Activated CD8-positive, alpha-beta memory T cell treated with anti-CD3 and anti-CD28 coated beads for 36 hours (primary cell): ENCODE measurements at regions not wholly inside any gene's neighbourhood (a gene's known extent, or its start where the extent isn't known, plus 50 kb on each side); places are given as distances from the start of the nearest gene placed in this dataset.
"Not testable (repeated sequence)": the region's sequence is repeated elsewhere in the genome, so short reads cannot be mapped to it uniquely, and the experiment has no call there.

Experiments used
- CTCF ChIA-PET: fragments of 350-600 bp; sonication (Branson Sonifier 250); formaldehyde crosslinking; loops from one replicate; lab custom pipeline; 2021; ENCODE audit warnings: antibody characterized with exemption; lab: Charles Lee
- POLR2A ChIA-PET: fragments of 350-600 bp; sonication (Branson Sonifier 250); formaldehyde crosslinking; loops from one replicate; lab custom pipeline; 2021; ENCODE audit warnings: antibody characterized with exemption; lab: Charles Lee

- CTCF ChIA-PET = no interaction called here
- POLR2A ChIA-PET = no interaction called here
Measured at GRCh38 chr2:82139979-82140611, 1835.5 kb upstream of the LRRTM1 start.

- ChIA-PET POLR2A (no interaction called here), CTCF (interaction anchor here (1.4 kb wide), 1 partner anchor 11 kb away, joined by 5 read pairs; no protein-coding TSS in a partner anchor)
Measured at GRCh38 chr2:82137441-82137840, 1832.9 kb upstream of the LRRTM1 start.

GRCh38 chr2:82128051-82128450, 1823.5 kb upstream of the LRRTM1 start:
- ChIA-PET POLR2A (no interaction called here), CTCF (no interaction called here)

- CTCF ChIA-PET = no interaction called here
- POLR2A ChIA-PET = no interaction called here
Measured at GRCh38 chr2:82124629-82125028, 1820.1 kb upstream of the LRRTM1 start.

GRCh38 chr2:82120654-82121053, 1816.1 kb upstream of the LRRTM1 start:
- POLR2A ChIA-PET = no interaction called here
- CTCF ChIA-PET = no interaction called here

- CTCF ChIA-PET = interaction anchor here (0.6 kb wide), 1 partner anchor 93 kb away, joined by 3 read pairs; no protein-coding TSS in a partner anchor
Measured at GRCh38 chr2:82120115-82120514, 1815.6 kb upstream of the LRRTM1 start.

GRCh38 chr2:82109418-82109817, 1804.9 kb upstream of the LRRTM1 start:
- POLR2A ChIA-PET = no interaction called here
- CTCF ChIA-PET = no interaction called here

More at GRCh38 chr2:82120115-82120514, 1815.6 kb upstream of the LRRTM1 start:
- POLR2A ChIA-PET = no interaction called here

GRCh38 chr2:82098617-82099016, 1794.1 kb upstream of the LRRTM1 start:
- ChIA-PET CTCF (no interaction called here), POLR2A (no interaction called here)

GRCh38 chr2:82089518-82089917, 1785.0 kb upstream of the LRRTM1 start:
- ChIA-PET CTCF (no interaction called here), POLR2A (no interaction called here)

GRCh38 chr2:82084679-82085392, 1780.3 kb upstream of the LRRTM1 start:
- ChIA-PET POLR2A (no interaction called here), CTCF (no interaction called here)

GRCh38 chr2:82075875-82076274, 1771.3 kb upstream of the LRRTM1 start:
- CTCF ChIA-PET = no interaction called here
- POLR2A ChIA-PET = interaction anchor here (0.7 kb wide), 1 partner anchor 521 kb away, joined by 5 read pairs; no protein-coding TSS in a partner anchor

- ChIA-PET POLR2A (no interaction called here), CTCF (no interaction called here)
Measured at GRCh38 chr2:82062463-82062862, 1757.9 kb upstream of the LRRTM1 start.

GRCh38 chr2:82055846-82056245, 1751.3 kb upstream of the LRRTM1 start:
- ChIA-PET CTCF (no interaction called here), POLR2A (no interaction called here)

- ChIA-PET POLR2A (no interaction called here), CTCF (no interaction called here)
Measured at GRCh38 chr2:82043867-82044266, 1739.3 kb upstream of the LRRTM1 start.

GRCh38 chr2:82027921-82028615, 1723.5 kb upstream of the LRRTM1 start:
- ChIA-PET POLR2A (no interaction called here), CTCF (no interaction called here)

GRCh38 chr2:82023710-82024109, 1719.2 kb upstream of the LRRTM1 start:
- ChIA-PET POLR2A (no interaction called here), CTCF (no interaction called here)

GRCh38 chr2:82013641-82014040, 1709.1 kb upstream of the LRRTM1 start:
- ChIA-PET CTCF (no interaction called here), POLR2A (no interaction called here)

- POLR2A ChIA-PET = no interaction called here
Measured at GRCh38 chr2:82007071-82007664, 1702.6 kb upstream of the LRRTM1 start.

GRCh38 chr2:82005889-82006288, 1701.3 kb upstream of the LRRTM1 start:
- CTCF ChIA-PET, POLR2A ChIA-PET: not testable (repeated sequence)

More at GRCh38 chr2:82007071-82007664, 1702.6 kb upstream of the LRRTM1 start:
- CTCF ChIA-PET = no interaction called here

GRCh38 chr2:82001614-82002013, 1697.1 kb upstream of the LRRTM1 start:
- ChIA-PET POLR2A (no interaction called here), CTCF (no interaction called here)
